HepG2 (cell line): ENCODE measurements at regions not wholly inside any gene's neighbourhood (a gene's known extent, or its start where the extent isn't known, plus 50 kb on each side); places are given as distances from the start of the nearest gene placed in this dataset.

Experiments used
- ATAC-seq: fragments of 200-7000 bp; cut with Tn5 transposase; 3 replicates; pipeline ENCODE4 v1.9.1; 2020; ENCODE audit warnings: mild to moderate bottlenecking, moderate library complexity
- BruUV-seq: library from RNA; stranded (reverse); fragments of 400-500 nt; replicated peaks from 2 replicates; lab custom pipeline; 2021; lab: Mats Ljungman, UMichigan
- CTCF ChIA-PET: fragments of 300-600 bp; formaldehyde crosslinking; extraction: SDS; loops from one replicate; lab custom pipeline; 2021; ENCODE audit warnings: low total read pairs, inconsistent platforms, low intra/inter-chr PET ratio; lab: Yijun Ruan, JAX
- POLR2A ChIA-PET: fragments of 350-600 bp; sonication (Branson Sonifier 250); formaldehyde crosslinking; loops from one replicate; lab custom pipeline; 2020; ENCODE audit warnings: antibody characterized with exemption, inconsistent platforms; lab: Yijun Ruan, JAX
- DNase-seq: peaks from one replicate; pipeline ENCODE4 v3.0.0-alpha.2; 2015; ENCODE audit warnings: low spot score
- FAIRE-seq: peaks from 3 replicates; lab custom pipeline; 2011; peaks lifted over from hg19 to GRCh38; lab: Jason Lieb, UNC
- H2AFZ ChIP-seq: one replicate; pipeline ENCODE4 v1.6.1; 2011; ENCODE audit warnings: low read length, inconsistent platforms
- H3K27ac ChIP-seq: fragments of 300-600 bp; 3 replicates; pipeline ENCODE4 v1.8.0; 2011; ENCODE audit warnings: mixed run types, mild to moderate bottlenecking, mixed read lengths, low read length, inconsistent platforms; ENCODE audit not compliant: insufficient read depth; ENCODE audit errors: extremely low read length
- H3K27me3 ChIP-seq, 2 experiments: fragments of 200-600 bp in 1 of 2; 2 replicates in 1 of 2; 3 replicates in 1 of 2; pipeline versions ENCODE4 v1.6.0 to v1.8.0; 2011; ENCODE audit warnings: low read length in 2 of 2, mild to moderate bottlenecking in 2 of 2, moderate library complexity in 2 of 2, inconsistent platforms in 1 of 2; ENCODE audit not compliant: insufficient read depth in 2 of 2, control insufficient read depth in 1 of 2
- H3K36me3 ChIP-seq, 2 experiments: fragments of 200-600 bp in 1 of 2; replicated peaks in 1 of 2; 2 replicates in 1 of 2; 3 replicates in 1 of 2; pipeline versions ENCODE4 v1.5.1 to v1.8.0; 2011; ENCODE audit warnings: low read length in 2 of 2, inconsistent platforms in 1 of 2; ENCODE audit not compliant: insufficient read depth in 2 of 2, control insufficient read depth in 1 of 2
- H3K4me1 ChIP-seq: 2 replicates; pipeline ENCODE4 v1.5.1; 2012; ENCODE audit warnings: low read length, inconsistent platforms; ENCODE audit not compliant: insufficient read depth
- H3K4me2 ChIP-seq: 2 replicates; pipeline ENCODE4 v1.6.0; 2011; ENCODE audit warnings: low read depth, low read length, inconsistent platforms
- H3K4me3 ChIP-seq, 3 experiments: fragments of 200-600 bp in 1 of 3; sonication (generic), shearing (Covaris generic) in 1 of 3; replicated peaks in 1 of 3; 2 replicates each; pipeline ENCODE4 v1.5.1; 2011 to 2016; ENCODE audit warnings: low read length in 3 of 3, inconsistent platforms in 2 of 3, low read depth in 2 of 3, mild to moderate bottlenecking in 2 of 3, control low read depth in 1 of 3, mixed read lengths in 1 of 3; ENCODE audit not compliant: insufficient read depth in 1 of 3
- H3K79me2 ChIP-seq: one replicate; pipeline ENCODE4 v1.6.1; 2011; ENCODE audit warnings: low read length, inconsistent platforms; ENCODE audit not compliant: insufficient read depth
- H3K9ac ChIP-seq: 2 replicates; pipeline ENCODE4 v1.6.0; 2011; ENCODE audit warnings: mild to moderate bottlenecking, low read depth, low read length, inconsistent platforms; ENCODE audit not compliant: insufficient read depth
- H3K9me3 ChIP-seq: 2 replicates; pipeline ENCODE4 v1.5.1; 2012; ENCODE audit warnings: mild to moderate bottlenecking, low read length
- H4K20me1 ChIP-seq: 2 replicates; pipeline ENCODE4 v1.6.0; 2011; ENCODE audit warnings: inconsistent platforms, mild to moderate bottlenecking, low read length, moderate library complexity; ENCODE audit not compliant: insufficient read depth
- AFF4 ChIP-seq: sonication (generic); formaldehyde crosslinking; IDR thresholded peaks from 2 replicates; pipeline ENCODE4 v1.4.0; 2020; ENCODE audit warnings: missing genetic modification reagents
- CBX1 ChIP-seq: IDR thresholded peaks from one replicate; pipeline ENCODE4 v1.6.1; 2016; ENCODE audit warnings: antibody characterized with exemption, low read depth
- CC2D1A ChIP-seq: sonication (generic); formaldehyde crosslinking; IDR thresholded peaks from 2 replicates; pipeline ENCODE4 v1.8.1; 2023; ENCODE audit warnings: mild to moderate bottlenecking, missing genetic modification reagents
- KLF16 ChIP-seq, 2 experiments: sonication (generic) in 1 of 2; formaldehyde crosslinking in 1 of 2; IDR thresholded peaks; 2 replicates each; pipeline versions ENCODE4 v1.6.1 to v1.8.0; 2016 to 2023; ENCODE audit warnings: missing genetic modification reagents in 2 of 2, missing compliant biosample characterization in 1 of 2
- KLF9 ChIP-seq: IDR thresholded peaks from 2 replicates; pipeline ENCODE4 v1.6.1; 2016; ENCODE audit warnings: low read depth
- ZKSCAN1 ChIP-seq: fragments of 150-350 bp; IDR thresholded peaks from 2 replicates; pipeline ENCODE4 v1.6.1; 2014; ENCODE audit warnings: low read length
- ZNF446 ChIP-seq: sonication (generic); formaldehyde crosslinking; IDR thresholded peaks from 2 replicates; pipeline ENCODE4 v1.5.0; 2020; ENCODE audit warnings: mild to moderate bottlenecking, missing genetic modification reagents
- WGBS: methylation state at CpG from one replicate; pipeline ENCODE4 v1.1.6; 2017; ENCODE audit warnings: low lambda C conversion rate; 5-methylcytosine and 5-hydroxymethylcytosine counted together
- in situ Hi-C: cut with HindIII; loops from 2 replicates; pipeline ENCODE4 v1.10.0; 2017; ENCODE audit warnings: low pct_unique_long_range_greater_than_20kb; ENCODE audit not compliant: extremely low pct_ligation_motif_present
- intact Hi-C: fragments of 100-400 bp; cut with micrococcal nuclease; formaldehyde crosslinking; loops from one replicate; pipeline ENCODE4 v1.10.0; 2022; ENCODE audit not compliant: unreplicated experiment
- TF ChIP-seq, protein P1 (sequence below): sonication (generic); formaldehyde crosslinking; IDR thresholded peaks from 2 replicates; pipeline ENCODE4 v1.5.0; 2020; ENCODE audit warnings: mild to moderate bottlenecking, missing genetic modification reagents

DNA sequence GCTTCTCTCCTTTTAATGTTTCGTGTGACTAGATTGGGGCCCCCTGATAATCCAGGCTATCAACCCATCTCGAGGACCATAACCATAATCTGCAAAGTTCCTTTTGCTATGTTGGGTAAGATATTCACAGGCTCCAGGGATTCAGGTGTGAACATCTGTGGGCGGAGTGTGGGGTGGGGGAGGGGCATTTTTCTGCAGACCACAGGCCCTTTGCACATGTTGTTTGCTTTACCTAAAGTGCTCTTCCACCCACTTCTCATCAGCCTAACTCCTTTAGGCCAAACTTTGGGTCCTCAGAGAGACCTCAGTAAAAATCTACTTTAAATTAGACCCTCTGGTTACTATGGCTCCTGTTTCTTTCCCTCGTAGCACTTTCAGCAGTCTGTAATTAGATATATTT, 284.4 kb downstream of the WDR11 start:
- DNase-seq (no peak), ATAC-seq (no peak), FAIRE-seq (no peak)
- Histone ChIP-seq H3K79me2 (no peaks in the 10 kb centered on the region), H3K4me1 (no peaks in the 10 kb centered on the region), H3K9me3 (no peaks in the 10 kb centered on the region), H3K36me3 (no peaks in the 10 kb centered on the region), H3K4me3 (no peak overlapping the region), H3K9ac (no peak overlapping the region), H4K20me1 (no peaks in the 10 kb centered on the region), H3K27ac (no peak overlapping the region), H3K4me2 (no peak overlapping the region), H2AFZ (no peak overlapping the region), H3K27me3 (peaks cover 0 to 6% of the 10 kb centered on the region in 2 experiments; a peak in 1 of 5 replicates)
- TF ChIP-seq ZKSCAN1: no peak
- TF ChIP-seq KLF9: no peak
- no peak for TF ChIP-seq AFF4 (CRISPR knock-in tag)
- no peak for TF ChIP-seq CC2D1A (CRISPR knock-in tag)
- TF ChIP-seq, protein P1, sequence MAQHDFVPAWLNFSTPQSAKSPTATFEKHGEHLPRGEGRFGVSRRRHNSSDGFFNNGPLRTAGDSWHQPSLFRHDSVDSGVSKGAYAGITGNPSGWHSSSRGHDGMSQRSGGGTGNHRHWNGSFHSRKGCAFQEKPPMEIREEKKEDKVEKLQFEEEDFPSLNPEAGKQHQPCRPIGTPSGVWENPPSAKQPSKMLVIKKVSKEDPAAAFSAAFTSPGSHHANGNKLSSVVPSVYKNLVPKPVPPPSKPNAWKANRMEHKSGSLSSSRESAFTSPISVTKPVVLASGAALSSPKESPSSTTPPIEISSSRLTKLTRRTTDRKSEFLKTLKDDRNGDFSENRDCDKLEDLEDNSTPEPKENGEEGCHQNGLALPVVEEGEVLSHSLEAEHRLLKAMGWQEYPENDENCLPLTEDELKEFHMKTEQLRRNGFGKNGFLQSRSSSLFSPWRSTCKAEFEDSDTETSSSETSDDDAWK (CRISPR knock-in tag): no peak
- no peak for TF ChIP-seq ZNF446 (CRISPR knock-in tag)
- TF ChIP-seq KLF16 (CRISPR knock-in tag; IDR thresholded peaks at IDR 0.05): no peak
- no peak for TF ChIP-seq CBX1
- WGBS: 37% methylated on average over 4 of the region's 4 CpGs
- CTCF ChIA-PET: no interaction called here
- intact Hi-C loops (no loop called here), in situ Hi-C loops (no loop called here)
- POLR2A ChIA-PET: no interaction called here
- BruUV-seq: no TSS peak
